ENCODE measurements at regions not wholly inside any gene's neighbourhood (a gene's known extent, or its start where the extent isn't known, plus 50 kb on each side); places are given as distances from the start of the nearest gene placed in this dataset.

GRCh38 chr20:39523405-39523804, 561.3 kb downstream of the DHX35 start:
- Mint-ChIP-seq H3K27me3 (no peaks in the 10 kb centered on the region), H3K4me1 (ENCODE audit: low read depth) (no peaks in the 10 kb centered on the region), H3K9me3 (ENCODE audit: low read depth) (no peaks in the 10 kb centered on the region), H3K36me3 (ENCODE audit: insufficient read depth) (no peaks in the 10 kb centered on the region), H3K4me3 (ENCODE audit: low read depth) (no peak overlapping the region), H3K27ac (no peak overlapping the region)
- TF ChIP-seq CTCF (IDR thresholded peaks at IDR 0.05; ENCODE audit: unreplicated experiment) = no peak
- no peak for DNase-seq (ENCODE audit: low spot score, unreplicated experiment)

- Mint-ChIP-seq H3K27ac (no peak overlapping the region), H3K4me3 (ENCODE audit: low read depth) (no peak overlapping the region), H3K27me3 (peaks cover 15% of the 10 kb centered on the region), H3K4me1 (ENCODE audit: low read depth) (no peaks in the 10 kb centered on the region), H3K9me3 (ENCODE audit: low read depth) (no peaks in the 10 kb centered on the region), H3K36me3 (ENCODE audit: insufficient read depth) (no peaks in the 10 kb centered on the region)
- DNase-seq (ENCODE audit: low spot score, unreplicated experiment) = no peak
- TF ChIP-seq CTCF (IDR thresholded peaks at IDR 0.05; ENCODE audit: unreplicated experiment) = no peak
These were observed 556.5 kb downstream of the DHX35 start for GRCh38 chr20:39518654-39519053.

GRCh38 chr20:39516964-39517363, 554.8 kb downstream of the DHX35 start:
- no peaks in the 10 kb centered on the region for H3K36me3 Mint-ChIP-seq (ENCODE audit: insufficient read depth)
- no peak for DNase-seq (ENCODE audit: low spot score, unreplicated experiment)
- H3K27me3 Mint-ChIP-seq = peaks cover 15% of the 10 kb centered on the region
- no peak overlapping the region for H3K4me3 Mint-ChIP-seq (ENCODE audit: low read depth)
- no peak overlapping the region for H3K27ac Mint-ChIP-seq
- no peaks in the 10 kb centered on the region for H3K9me3 Mint-ChIP-seq (ENCODE audit: low read depth)
- H3K4me1 Mint-ChIP-seq (ENCODE audit: low read depth) = no peaks in the 10 kb centered on the region
- TF ChIP-seq CTCF (IDR thresholded peaks at IDR 0.05; ENCODE audit: unreplicated experiment) = no peak

GRCh38 chr20:39504710-39505094, 542.6 kb downstream of the DHX35 start:
- Mint-ChIP-seq H3K4me1 (ENCODE audit: low read depth) (no peaks in the 10 kb centered on the region), H3K9me3 (ENCODE audit: low read depth) (no peaks in the 10 kb centered on the region), H3K27me3 (no peaks in the 10 kb centered on the region), H3K27ac (no peak overlapping the region), H3K4me3 (ENCODE audit: low read depth) (no peak overlapping the region), H3K36me3 (ENCODE audit: insufficient read depth) (no peaks in the 10 kb centered on the region)
- no peak for TF ChIP-seq CTCF (IDR thresholded peaks at IDR 0.05; ENCODE audit: unreplicated experiment)
- DNase-seq (ENCODE audit: low spot score, unreplicated experiment) = no peak

GRCh38 chr20:39503902-39504709, 542.0 kb downstream of the DHX35 start:
- TF ChIP-seq CTCF (IDR thresholded peaks at IDR 0.05; ENCODE audit: unreplicated experiment) = no peak
- Mint-ChIP-seq H3K9me3 (ENCODE audit: low read depth) (no peaks in the 10 kb centered on the region), H3K27ac (no peak overlapping the region), H3K4me1 (ENCODE audit: low read depth) (no peaks in the 10 kb centered on the region), H3K27me3 (no peaks in the 10 kb centered on the region), H3K36me3 (ENCODE audit: insufficient read depth) (no peaks in the 10 kb centered on the region), H3K4me3 (ENCODE audit: low read depth) (no peak overlapping the region)
- no peak for DNase-seq (ENCODE audit: low spot score, unreplicated experiment)

Data from progenitor cell of endocrine pancreas (in vitro differentiated cells).